Mucosa of descending colon (tissue), 3 donors: ENCODE measurements at regions not wholly inside any gene's neighbourhood (a gene's known extent, or its start where the extent isn't known, plus 50 kb on each side); places are given as distances from the start of the nearest gene placed in this dataset.

Experiments
- ATAC-seq: fragments of 200-7000 bp; cut with Tn5 transposase; one replicate; pipeline ENCODE4 v1.9.1; 2020; ENCODE audit warnings: mild to moderate bottlenecking, moderate library complexity
- DNase-seq, 3 donors: peaks; one replicate each; pipeline ENCODE4 v3.0.0-alpha.2; 2020
- H3K36me3 ChIP-seq: fragments of 200-600 bp; one replicate; pipeline ENCODE4 v1.8.0; 2021; ENCODE audit warnings: low read depth, mild to moderate bottlenecking
- H3K4me1 ChIP-seq: fragments of 200-600 bp; one replicate; pipeline ENCODE4 v1.8.0; 2021; ENCODE audit warnings: low read depth, mild to moderate bottlenecking
- H3K4me3 ChIP-seq: fragments of 200-600 bp; one replicate; pipeline ENCODE4 v1.8.0; 2021; ENCODE audit warnings: mild to moderate bottlenecking
- H3K9me3 ChIP-seq: fragments of 200-600 bp; one replicate; pipeline ENCODE4 v1.8.0; 2021; ENCODE audit warnings: mild to moderate bottlenecking
- CTCF ChIP-seq: fragments of 200-600 bp; IDR thresholded peaks from one replicate; pipeline ENCODE4 v1.8.0; 2022; ENCODE audit warnings: antibody characterized with exemption, mild to moderate bottlenecking
- intact Hi-C, 2 donors: fragments of 100-400 bp; cut with DNase I in 1 of 2; cut with micrococcal nuclease in 1 of 2; formaldehyde crosslinking; loops; one replicate each; pipeline versions ENCODE4 v1.11.0 to v1.11.1; 2022; cut with DNase I, micrococcal nuclease
- donor health status: DM: no; HTN: no; CAD: no; lungs with moderate emphysema.
- donor health status: DM: no; HTN: no; CAD: no.
- donor health status: DM: no; HTN: yes; CAD: no.

GRCh38 chrX:55981603-55982002 is 250.6 kb upstream of the KLF8 start:
- H3K4me1 ChIP-seq = no peaks in the 10 kb centered on the region

GRCh38 chrX:55996649-55997048 is 235.5 kb upstream of the KLF8 start:
- intact Hi-C loops = no loop called here
- Histone ChIP-seq H3K4me3 (no peak overlapping the region), H3K4me1 (no peaks in the 10 kb centered on the region), H3K9me3 (no peaks in the 10 kb centered on the region), H3K36me3 (no peaks in the 10 kb centered on the region)
- no peak for TF ChIP-seq CTCF
- no peak for ATAC-seq
- DNase-seq = peak in 1 of 3 donors; percentile 7

More at GRCh38 chrX:55981603-55982002, 250.6 kb upstream of the KLF8 start:
- no peak for ATAC-seq
- H3K36me3 ChIP-seq = no peaks in the 10 kb centered on the region
- peaks cover 12% of the 10 kb centered on the region for H3K9me3 ChIP-seq
- no peak overlapping the region for H3K4me3 ChIP-seq
- intact Hi-C loops = no loop called here
- no peak for DNase-seq
- no peak for TF ChIP-seq CTCF

GRCh38 chrX:56000174-56000573 is 232.0 kb upstream of the KLF8 start:
- intact Hi-C loops = no loop called here
- ATAC-seq = no peak

GRCh38 chrX:56000729-56001128 is 231.4 kb upstream of the KLF8 start:
- intact Hi-C loops = no loop called here
- H3K36me3 ChIP-seq = no peaks in the 10 kb centered on the region
- DNase-seq (no peak), ATAC-seq (no peak)
- H3K9me3 ChIP-seq = no peaks in the 10 kb centered on the region
- no peak for TF ChIP-seq CTCF
- H3K4me3 ChIP-seq = no peak overlapping the region
- H3K4me1 ChIP-seq = no peaks in the 10 kb centered on the region

More at GRCh38 chrX:56000174-56000573, 232.0 kb upstream of the KLF8 start:
- H3K4me1 ChIP-seq = no peaks in the 10 kb centered on the region
- no peaks in the 10 kb centered on the region for H3K9me3 ChIP-seq
- TF ChIP-seq CTCF = no peak
- H3K36me3 ChIP-seq = no peaks in the 10 kb centered on the region
- DNase-seq = no peak
- H3K4me3 ChIP-seq = no peak overlapping the region

- H3K4me3 ChIP-seq = no peak overlapping the region
- intact Hi-C loops = no loop called here
- no peak for ATAC-seq
These were observed 206.1 kb upstream of the KLF8 start for GRCh38 chrX:56025872-56026571.

More at GRCh38 chrX:56025872-56026571, 206.1 kb upstream of the KLF8 start:
- TF ChIP-seq CTCF = no peak
- DNase-seq = no peak
- Histone ChIP-seq H3K36me3 (no peaks in the 10 kb centered on the region), H3K9me3 (no peaks in the 10 kb centered on the region), H3K4me1 (no peaks in the 10 kb centered on the region)
